ENCODE measurements at regions not wholly inside any gene's neighbourhood (a gene's known extent, or its start where the extent isn't known, plus 50 kb on each side); places are given as distances from the start of the nearest gene placed in this dataset.

- no peak for DNase-seq (ENCODE audit: extremely low read depth, low read depth)
Observed at GRCh38 chr18:10265560-10266333, 188.7 kb upstream of the APCDD1 start.

DNA sequence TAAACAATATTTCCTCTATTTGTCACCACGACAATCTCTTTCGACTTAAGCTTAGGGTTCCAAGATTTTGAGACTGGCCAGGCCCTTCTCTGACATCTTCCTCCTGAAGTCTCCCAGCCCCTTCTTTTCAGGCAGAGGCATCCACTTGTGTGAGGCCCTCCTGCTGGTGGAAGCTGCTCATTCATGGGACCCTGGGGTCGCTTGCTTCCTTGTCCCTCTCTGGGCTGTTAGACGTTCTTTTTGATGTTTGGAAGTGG lies 188.2 kb upstream of the APCDD1 start:
- DNase-seq (ENCODE audit: extremely low read depth, low read depth): no peak

DNA sequence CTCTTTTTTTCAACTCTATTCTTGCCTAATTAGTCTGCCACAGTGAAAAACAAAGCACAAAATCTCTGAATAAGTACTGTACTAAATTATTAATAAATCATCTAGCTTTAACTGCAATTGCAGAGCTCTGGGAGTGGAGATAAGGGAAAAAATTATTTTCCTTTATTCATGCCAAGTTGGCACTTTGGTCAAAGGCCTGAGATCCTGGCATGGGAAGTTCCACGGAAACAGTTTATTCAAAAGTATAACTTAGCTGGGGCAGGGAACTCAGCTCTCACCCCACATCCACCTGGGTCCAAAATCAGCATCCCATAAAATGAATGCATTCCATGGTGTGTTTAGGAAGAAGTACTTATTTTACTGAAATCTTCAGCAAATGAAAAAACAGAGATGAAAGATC lies 185.2 kb upstream of the APCDD1 start:
- DNase-seq (ENCODE audit: extremely low read depth, low read depth): no peak

- DNase-seq (ENCODE audit: extremely low read depth, low read depth): no peak
Observed at GRCh38 chr18:10270151-10270571, 184.3 kb upstream of the APCDD1 start.

GRCh38 chr18:10271481-10271880 lies 183.0 kb upstream of the APCDD1 start:
- no peak for DNase-seq (ENCODE audit: extremely low read depth, low read depth)

- DNase-seq (ENCODE audit: extremely low read depth, low read depth): no peak
Observed at GRCh38 chr18:10274301-10274700, 180.1 kb upstream of the APCDD1 start.

GRCh38 chr18:10275486-10275885 lies 178.9 kb upstream of the APCDD1 start:
- DNase-seq (ENCODE audit: extremely low read depth, low read depth): no peak

DNA sequence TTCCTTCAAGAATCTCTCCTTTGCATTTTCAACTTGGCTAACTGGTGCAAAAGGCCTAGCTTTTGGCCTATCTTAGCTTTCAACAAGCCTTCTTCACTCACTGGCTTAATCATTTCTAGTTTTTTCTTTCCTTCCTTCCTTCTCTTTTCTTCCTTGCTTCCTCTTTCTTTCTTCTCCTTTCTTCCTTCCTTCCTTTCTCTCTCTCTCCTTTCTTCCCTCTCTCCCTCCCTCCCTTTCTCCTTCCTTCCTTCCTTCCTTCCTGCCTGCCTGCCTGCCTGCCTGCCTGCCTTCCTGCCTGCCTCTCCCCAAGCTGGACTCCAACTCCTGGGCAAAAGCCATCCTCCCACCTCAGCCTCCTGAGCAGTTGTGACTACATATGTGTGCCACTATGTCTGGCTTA lies 176.2 kb upstream of the APCDD1 start:
- DNase-seq (ENCODE audit: extremely low read depth, low read depth): no peak

- DNase-seq (ENCODE audit: extremely low read depth, low read depth): no peak
Observed at GRCh38 chr18:10279471-10279870, 175.0 kb upstream of the APCDD1 start.

GRCh38 chr18:10279905-10280644 lies 174.4 kb upstream of the APCDD1 start:
- no peak for DNase-seq (ENCODE audit: extremely low read depth, low read depth)

DNA sequence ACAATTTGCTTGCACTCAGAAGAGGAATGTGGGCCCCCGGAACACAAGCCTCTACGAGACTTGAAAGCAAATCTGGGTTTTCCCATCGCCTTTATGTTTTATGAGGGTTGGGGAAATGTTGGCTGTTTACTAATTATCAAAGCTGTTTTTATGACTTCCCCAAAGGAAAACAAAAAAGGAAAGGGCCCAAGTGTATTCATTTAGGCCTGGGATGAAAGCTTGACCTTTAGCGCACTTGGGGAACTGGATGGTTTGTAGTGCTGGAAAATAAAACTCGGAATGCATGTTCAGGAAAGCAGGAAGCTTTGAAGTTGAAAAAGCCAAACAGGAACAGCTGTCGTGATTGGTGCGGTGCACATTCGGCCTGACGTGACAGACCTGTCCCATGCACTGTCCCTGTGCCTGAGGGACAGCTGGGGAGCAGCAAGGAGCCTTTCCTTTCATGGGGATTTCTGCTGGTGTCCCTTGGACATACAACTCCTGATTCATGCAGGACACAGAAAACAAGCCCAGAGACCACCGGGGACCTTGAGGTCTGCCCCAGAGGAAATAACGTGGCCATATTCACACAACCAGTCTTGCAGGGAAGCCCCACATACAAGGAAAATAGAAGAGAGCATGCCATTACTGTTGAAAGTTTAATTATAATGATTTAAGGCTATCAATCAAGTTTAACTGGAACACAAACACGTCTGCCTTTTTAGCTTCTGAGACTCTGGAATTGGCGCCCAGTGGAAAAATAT lies 169.7 kb upstream of the APCDD1 start:
- DNase-seq (ENCODE audit: extremely low read depth, low read depth): no peak

DNA sequence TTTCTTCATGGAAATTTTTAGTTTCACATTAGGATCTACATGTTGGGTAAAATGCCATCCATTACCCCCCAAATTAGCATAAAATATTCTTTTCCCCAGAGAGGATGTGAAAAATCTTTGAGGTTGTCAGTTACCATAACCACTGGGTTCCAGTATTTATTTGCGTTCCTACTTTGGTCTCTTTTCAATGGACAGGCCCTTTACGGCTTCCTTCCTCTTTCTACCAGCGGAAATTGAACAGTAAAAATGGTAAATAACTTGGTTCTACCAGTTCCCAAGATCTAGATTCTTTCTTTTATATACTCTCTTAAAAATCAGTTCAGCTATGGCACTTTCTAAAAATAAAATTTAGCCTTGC lies 169.2 kb upstream of the APCDD1 start:
- DNase-seq (ENCODE audit: extremely low read depth, low read depth): no peak

- DNase-seq (ENCODE audit: extremely low read depth, low read depth): no peak
Observed at GRCh38 chr18:10286580-10287150, 167.8 kb upstream of the APCDD1 start.

DNA sequence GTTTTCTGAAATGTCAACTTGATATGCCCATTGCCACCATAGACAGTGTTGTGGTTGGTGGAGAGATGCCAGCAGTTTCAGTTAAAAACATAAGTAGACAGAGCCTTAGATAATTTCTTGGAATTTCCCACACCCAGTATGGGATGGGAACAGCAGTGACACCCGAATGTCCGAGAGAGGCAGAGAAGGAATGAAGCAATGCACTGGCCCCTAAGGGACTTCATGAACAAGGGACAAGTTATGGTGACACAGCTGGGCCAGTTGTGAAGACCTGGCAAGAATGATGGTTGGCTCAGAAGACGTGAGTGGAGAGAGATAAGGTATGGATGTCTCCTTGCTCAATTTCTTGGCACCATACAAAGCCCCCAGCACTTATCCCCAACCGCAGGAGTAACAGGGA lies 165.2 kb upstream of the APCDD1 start:
- no peak for DNase-seq (ENCODE audit: extremely low read depth, low read depth)

- DNase-seq (ENCODE audit: extremely low read depth, low read depth): no peak
Observed at GRCh38 chr18:10289951-10290637, 164.3 kb upstream of the APCDD1 start.

GRCh38 chr18:10290638-10291235 lies 163.7 kb upstream of the APCDD1 start:
- DNase-seq (ENCODE audit: extremely low read depth, low read depth): no peak

- no peak for DNase-seq (ENCODE audit: extremely low read depth, low read depth)
Observed at GRCh38 chr18:10291568-10291981, 162.9 kb upstream of the APCDD1 start.

GRCh38 chr18:10293966-10294365 lies 160.5 kb upstream of the APCDD1 start:
- DNase-seq (ENCODE audit: extremely low read depth, low read depth): no peak

DNA sequence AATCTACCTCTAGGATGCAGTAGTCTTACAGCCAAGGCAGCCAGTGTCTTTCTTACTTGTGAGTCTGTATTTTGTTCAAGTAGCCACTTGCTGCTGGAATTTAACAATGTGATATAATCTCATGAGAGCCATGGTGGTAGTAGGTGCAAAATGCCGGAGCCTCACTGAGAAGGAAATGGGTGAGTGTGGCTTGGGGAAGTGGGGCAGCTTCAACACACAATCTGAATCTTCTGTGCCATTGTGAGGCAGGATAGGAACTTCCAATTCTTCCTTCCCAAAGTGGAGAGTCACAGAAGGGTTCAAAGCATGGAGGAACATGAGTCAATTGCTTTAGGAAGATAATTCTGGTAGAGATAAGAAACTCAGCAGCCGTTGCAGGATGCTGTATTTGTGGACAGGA lies 158.7 kb upstream of the APCDD1 start:
- DNase-seq (ENCODE audit: extremely low read depth, low read depth): no peak

DNA sequence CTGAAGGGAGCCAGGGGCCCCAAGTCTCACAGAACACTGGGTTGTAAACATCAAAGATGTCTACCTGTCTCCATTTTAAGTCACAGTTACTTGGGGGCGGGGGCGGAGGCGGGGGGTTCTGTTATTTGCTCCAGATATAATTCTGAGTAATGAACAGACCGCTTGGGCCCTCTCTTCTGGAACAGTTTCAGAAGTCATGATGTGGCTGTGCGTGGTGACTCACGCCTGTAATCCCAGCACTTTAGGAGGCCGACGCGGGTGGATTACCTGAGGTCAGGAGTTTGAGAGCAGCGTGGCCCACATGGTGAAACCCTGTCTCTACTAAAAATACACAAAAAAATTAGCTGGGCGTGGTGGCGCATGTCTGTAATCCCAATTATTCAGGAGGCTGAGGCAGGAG lies 157.9 kb upstream of the APCDD1 start:
- no peak for DNase-seq (ENCODE audit: extremely low read depth, low read depth)

DNA sequence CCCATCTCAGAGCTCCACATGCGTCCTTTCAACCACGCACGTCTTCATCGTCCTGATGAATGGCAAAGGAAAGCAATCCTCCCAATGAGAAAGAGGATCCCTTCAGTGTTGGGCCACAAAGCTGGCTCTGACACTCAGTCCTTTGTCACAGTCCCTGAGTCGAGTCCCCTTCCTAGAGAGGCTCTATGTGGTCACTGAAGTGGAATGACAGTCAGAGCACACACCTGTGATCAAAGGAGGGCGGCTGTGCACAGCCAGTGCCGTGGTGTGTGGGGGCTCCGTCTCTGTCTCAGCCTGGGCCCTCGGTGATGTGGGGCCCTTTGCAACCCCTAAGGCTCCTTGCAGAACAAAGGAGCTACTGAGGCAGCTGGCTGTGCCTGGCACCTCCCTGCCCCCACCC lies 157.3 kb upstream of the APCDD1 start:
- no peak for DNase-seq (ENCODE audit: extremely low read depth, low read depth)

Measured in NCI-H460 (cell line).